HEK293 (cell line): ENCODE measurements at regions not wholly inside any gene's neighbourhood (a gene's known extent, or its start where the extent isn't known, plus 50 kb on each side); places are given as distances from the start of the nearest gene placed in this dataset.

Experiments used
- BCL11B ChIP-seq: fragments of 450-650 bp; formaldehyde crosslinking; IDR thresholded peaks from 2 replicates; pipeline ENCODE4 v1.5.1; 2016; ENCODE audit warnings: low read depth, missing biosample characterization, missing genetic modification characterization
- FEZF1 ChIP-seq: fragments of 450-650 bp; formaldehyde crosslinking; IDR thresholded peaks from 2 replicates; pipeline ENCODE4 v1.5.1; 2016; ENCODE audit warnings: missing biosample characterization, missing genetic modification characterization
- GFI1B ChIP-seq: fragments of 450-650 bp; formaldehyde crosslinking; IDR thresholded peaks from 2 replicates; pipeline ENCODE4 v1.5.1; 2016; ENCODE audit warnings: missing biosample characterization, missing genetic modification characterization
- GLIS1 ChIP-seq: fragments of 450-650 bp; formaldehyde crosslinking; IDR thresholded peaks from 2 replicates; pipeline ENCODE4 v1.5.1; 2016; ENCODE audit warnings: missing biosample characterization, missing genetic modification characterization
- HOXC10 ChIP-seq: sonication (generic); formaldehyde crosslinking; IDR thresholded peaks from 2 replicates; pipeline ENCODE4 v1.8.1; 2023; ENCODE audit warnings: mild to moderate bottlenecking, missing genetic modification reagents
- KLF16 ChIP-seq: fragments of 450-650 bp; formaldehyde crosslinking; IDR thresholded peaks from 2 replicates; pipeline ENCODE4 v1.5.1; 2017; ENCODE audit warnings: missing biosample characterization, missing genetic modification characterization
- KLF8 ChIP-seq: fragments of 450-650 bp; formaldehyde crosslinking; IDR thresholded peaks from 2 replicates; pipeline ENCODE4 v1.5.1; 2016; ENCODE audit warnings: missing biosample characterization, missing genetic modification characterization
- OSR2 ChIP-seq: fragments of 450-650 bp; formaldehyde crosslinking; IDR thresholded peaks from 2 replicates; pipeline ENCODE4 v1.5.1; 2016; ENCODE audit warnings: missing biosample characterization, missing genetic modification characterization
- SCRT2 ChIP-seq: fragments of 450-650 bp; formaldehyde crosslinking; IDR thresholded peaks from 2 replicates; pipeline ENCODE4 v1.5.1; 2016; ENCODE audit warnings: missing biosample characterization, missing genetic modification characterization
- SP2 ChIP-seq: fragments of 450-650 bp; formaldehyde crosslinking; IDR thresholded peaks from 2 replicates; pipeline ENCODE4 v1.5.1; 2016; ENCODE audit warnings: missing biosample characterization, missing genetic modification characterization
- WT1 ChIP-seq: fragments of 450-650 bp; formaldehyde crosslinking; IDR thresholded peaks from 2 replicates; pipeline ENCODE4 v1.5.1; 2016; ENCODE audit warnings: missing biosample characterization, missing genetic modification characterization
- ZBTB1 ChIP-seq: fragments of 450-650 bp; formaldehyde crosslinking; IDR thresholded peaks from 2 replicates; pipeline ENCODE4 v1.5.1; 2016; ENCODE audit warnings: missing biosample characterization, missing genetic modification characterization
- ZBTB20 ChIP-seq: fragments of 450-650 bp; formaldehyde crosslinking; IDR thresholded peaks from 2 replicates; pipeline ENCODE4 v1.5.1; 2016; ENCODE audit warnings: missing biosample characterization, missing genetic modification characterization
- ZBTB6 ChIP-seq: fragments of 450-650 bp; formaldehyde crosslinking; IDR thresholded peaks from 2 replicates; pipeline ENCODE4 v1.5.1; 2017; ENCODE audit warnings: missing biosample characterization, missing genetic modification characterization
- ZFP3 ChIP-seq: fragments of 450-650 bp; formaldehyde crosslinking; IDR thresholded peaks from 2 replicates; pipeline ENCODE4 v1.5.1; 2016; ENCODE audit warnings: low read depth, missing biosample characterization, missing genetic modification characterization
- ZIC2 ChIP-seq: fragments of 450-650 bp; formaldehyde crosslinking; IDR thresholded peaks from 2 replicates; pipeline ENCODE4 v1.5.1; 2016; ENCODE audit warnings: missing biosample characterization, missing genetic modification characterization
- ZNF133 ChIP-seq: fragments of 450-650 bp; formaldehyde crosslinking; IDR thresholded peaks from 2 replicates; pipeline ENCODE4 v1.5.1; 2016; ENCODE audit warnings: missing biosample characterization, missing genetic modification characterization
- ZNF169 ChIP-seq: fragments of 450-650 bp; formaldehyde crosslinking; IDR thresholded peaks from 2 replicates; pipeline ENCODE4 v1.5.1; 2016; ENCODE audit warnings: missing biosample characterization, missing genetic modification characterization
- ZNF19 ChIP-seq: fragments of 450-650 bp; formaldehyde crosslinking; IDR thresholded peaks from 2 replicates; pipeline ENCODE4; 2016; ENCODE audit warnings: missing biosample characterization, missing genetic modification characterization, low read depth
- ZNF23 ChIP-seq: fragments of 450-650 bp; formaldehyde crosslinking; IDR thresholded peaks from 2 replicates; pipeline ENCODE4 v1.5.1; 2016; ENCODE audit warnings: missing biosample characterization, missing genetic modification characterization, borderline replicate concordance
- ZNF274 ChIP-seq, 2 experiments: fragments of 200-500 bp in 1 of 2; fragments of 450-650 bp in 1 of 2; sonication (Bioruptor generic) in 1 of 2; formaldehyde crosslinking in 1 of 2; IDR thresholded peaks; 2 replicates each; pipeline versions ENCODE4 v1.5.1 to v1.6.1; 2014 to 2016; ENCODE audit warnings: borderline replicate concordance in 1 of 2, inconsistent platforms in 1 of 2, low read length in 1 of 2, missing biosample characterization in 1 of 2, missing genetic modification characterization in 1 of 2
- ZNF394 ChIP-seq: fragments of 450-650 bp; formaldehyde crosslinking; IDR thresholded peaks from 2 replicates; pipeline ENCODE4 v1.5.1; 2016; ENCODE audit warnings: missing biosample characterization, missing genetic modification characterization, mild to moderate bottlenecking, moderate library complexity, borderline replicate concordance
- ZNF404 ChIP-seq: fragments of 450-650 bp; formaldehyde crosslinking; IDR thresholded peaks from 2 replicates; pipeline ENCODE4 v1.5.1; 2017; ENCODE audit warnings: missing biosample characterization, missing genetic modification characterization
- ZNF416 ChIP-seq: fragments of 450-650 bp; formaldehyde crosslinking; IDR thresholded peaks from 2 replicates; pipeline ENCODE4 v1.5.1; 2016; ENCODE audit warnings: missing biosample characterization, missing genetic modification characterization
- ZNF433 ChIP-seq: fragments of 450-650 bp; formaldehyde crosslinking; IDR thresholded peaks from 2 replicates; pipeline ENCODE4 v1.5.1; 2016; ENCODE audit warnings: missing biosample characterization, missing genetic modification characterization, low read depth
- ZNF501 ChIP-seq: fragments of 450-650 bp; formaldehyde crosslinking; IDR thresholded peaks from 2 replicates; pipeline ENCODE4 v1.5.1; 2016; ENCODE audit warnings: missing biosample characterization, missing genetic modification characterization
- ZNF510 ChIP-seq: fragments of 450-650 bp; formaldehyde crosslinking; IDR thresholded peaks from 2 replicates; pipeline ENCODE4 v1.5.1; 2018; ENCODE audit warnings: mild to moderate bottlenecking, missing genetic modification characterization, missing biosample characterization; ENCODE audit not compliant: insufficient replicate concordance
- ZNF596 ChIP-seq: fragments of 450-650 bp; IDR thresholded peaks from 2 replicates; pipeline ENCODE4 v1.5.0; 2018; ENCODE audit warnings: missing biosample characterization, mild to moderate bottlenecking, missing genetic modification characterization, moderate library complexity
- ZNF623 ChIP-seq: fragments of 450-650 bp; formaldehyde crosslinking; IDR thresholded peaks from 2 replicates; pipeline ENCODE4 v1.5.1; 2016; ENCODE audit warnings: missing biosample characterization, missing genetic modification characterization
- ZNF658 ChIP-seq: fragments of 450-650 bp; formaldehyde crosslinking; IDR thresholded peaks from 2 replicates; pipeline ENCODE4; 2016; ENCODE audit warnings: missing biosample characterization, missing genetic modification characterization
- ZSCAN18 ChIP-seq: fragments of 450-650 bp; formaldehyde crosslinking; IDR thresholded peaks from 2 replicates; pipeline ENCODE4 v1.5.1; 2016; ENCODE audit warnings: missing biosample characterization, missing genetic modification characterization
- ZSCAN23 ChIP-seq: fragments of 450-650 bp; formaldehyde crosslinking; IDR thresholded peaks from 2 replicates; pipeline ENCODE4 v1.5.1; 2016; ENCODE audit warnings: missing biosample characterization, missing genetic modification characterization
- ZSCAN30 ChIP-seq: fragments of 450-650 bp; IDR thresholded peaks from 2 replicates; pipeline ENCODE4 v1.5.1; 2018; ENCODE audit warnings: missing biosample characterization, mild to moderate bottlenecking, missing genetic modification characterization, moderate library complexity
- TF ChIP-seq, protein P1 (sequence below): fragments of 450-650 bp; formaldehyde crosslinking; IDR thresholded peaks from 2 replicates; pipeline ENCODE4 v1.5.1; 2016; ENCODE audit warnings: missing biosample characterization, missing genetic modification characterization
- TF ChIP-seq, protein P2 (sequence below): fragments of 450-650 bp; formaldehyde crosslinking; IDR thresholded peaks from 2 replicates; pipeline ENCODE4 v1.5.1; 2016; ENCODE audit warnings: missing biosample characterization, missing genetic modification characterization

DNA sequence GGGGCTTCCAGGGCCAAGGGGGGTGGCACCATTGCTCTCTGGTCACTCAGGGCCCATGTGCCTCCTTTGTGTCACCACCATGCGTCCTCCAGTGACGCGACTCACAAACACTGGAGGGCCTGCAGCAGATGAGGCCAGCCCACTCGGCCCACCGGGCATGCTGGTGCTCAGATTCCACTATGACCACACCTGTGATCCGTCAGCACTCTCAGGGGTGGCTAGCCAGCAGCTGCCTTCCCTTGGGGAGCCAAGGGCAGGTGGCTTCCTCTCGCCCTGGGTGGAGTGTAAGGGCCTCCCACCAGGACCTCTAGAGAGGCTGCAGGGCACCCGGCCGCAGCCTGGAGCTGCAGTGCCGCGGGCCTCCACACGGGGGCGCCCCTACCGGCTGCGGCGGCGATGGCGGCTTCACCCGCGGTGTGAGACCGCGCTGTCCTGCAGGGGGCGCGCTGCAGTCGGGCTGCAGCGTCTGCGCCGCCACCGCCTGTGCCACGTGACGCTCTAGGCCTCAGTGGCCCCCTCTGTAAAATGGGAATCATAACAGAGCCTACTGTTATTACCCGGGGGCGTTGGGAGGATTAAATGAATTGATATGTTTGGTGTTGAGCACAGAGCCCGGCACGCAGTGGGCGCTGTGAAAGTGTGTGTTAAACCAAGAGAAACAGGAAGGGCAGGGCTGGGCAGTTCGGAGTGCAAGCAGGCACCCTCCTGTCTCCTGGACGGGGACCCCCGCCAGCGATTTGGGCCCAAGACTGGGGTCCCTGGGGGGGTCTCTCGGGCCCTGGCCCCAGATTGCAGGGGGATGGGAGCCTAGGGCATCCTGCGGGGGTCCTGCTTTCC lies 192.4 kb upstream of the GSE1 start (continued):
- no peak for TF ChIP-seq HOXC10 (CRISPR knock-in tag)
- TF ChIP-seq ZBTB6 (tag by site-specific recombination) = no peak
- TF ChIP-seq ZNF169 = no peak
- no peak for TF ChIP-seq ZNF501 (tag by site-specific recombination)
- TF ChIP-seq ZNF19 (tag by site-specific recombination) = no peak
- no peak for TF ChIP-seq ZNF404 (tag by site-specific recombination)
- TF ChIP-seq, protein P1, sequence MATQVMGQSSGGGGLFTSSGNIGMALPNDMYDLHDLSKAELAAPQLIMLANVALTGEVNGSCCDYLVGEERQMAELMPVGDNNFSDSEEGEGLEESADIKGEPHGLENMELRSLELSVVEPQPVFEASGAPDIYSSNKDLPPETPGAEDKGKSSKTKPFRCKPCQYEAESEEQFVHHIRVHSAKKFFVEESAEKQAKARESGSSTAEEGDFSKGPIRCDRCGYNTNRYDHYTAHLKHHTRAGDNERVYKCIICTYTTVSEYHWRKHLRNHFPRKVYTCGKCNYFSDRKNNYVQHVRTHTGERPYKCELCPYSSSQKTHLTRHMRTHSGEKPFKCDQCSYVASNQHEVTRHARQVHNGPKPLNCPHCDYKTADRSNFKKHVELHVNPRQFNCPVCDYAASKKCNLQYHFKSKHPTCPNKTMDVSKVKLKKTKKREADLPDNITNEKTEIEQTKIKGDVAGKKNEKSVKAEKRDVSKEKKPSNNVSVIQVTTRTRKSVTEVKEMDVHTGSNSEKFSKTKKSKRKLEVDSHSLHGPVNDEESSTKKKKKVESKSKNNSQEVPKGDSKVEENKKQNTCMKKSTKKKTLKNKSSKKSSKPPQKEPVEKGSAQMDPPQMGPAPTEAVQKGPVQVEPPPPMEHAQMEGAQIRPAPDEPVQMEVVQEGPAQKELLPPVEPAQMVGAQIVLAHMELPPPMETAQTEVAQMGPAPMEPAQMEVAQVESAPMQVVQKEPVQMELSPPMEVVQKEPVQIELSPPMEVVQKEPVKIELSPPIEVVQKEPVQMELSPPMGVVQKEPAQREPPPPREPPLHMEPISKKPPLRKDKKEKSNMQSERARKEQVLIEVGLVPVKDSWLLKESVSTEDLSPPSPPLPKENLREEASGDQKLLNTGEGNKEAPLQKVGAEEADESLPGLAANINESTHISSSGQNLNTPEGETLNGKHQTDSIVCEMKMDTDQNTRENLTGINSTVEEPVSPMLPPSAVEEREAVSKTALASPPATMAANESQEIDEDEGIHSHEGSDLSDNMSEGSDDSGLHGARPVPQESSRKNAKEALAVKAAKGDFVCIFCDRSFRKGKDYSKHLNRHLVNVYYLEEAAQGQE = no peak
- TF ChIP-seq ZNF274 (IDR thresholded peaks at IDR 0.05; ENCODE audit: low read length) = no peak
- no peak for TF ChIP-seq ZNF274 (tag by site-specific recombination; IDR thresholded peaks at IDR 0.05; ENCODE audit: borderline replicate concordance)
- TF ChIP-seq ZSCAN18 (tag by site-specific recombination) = 0 out of 2 replicates have a peak, but pooled peaks have one; percentile 54
- TF ChIP-seq WT1 (tag by site-specific recombination) = no peak
- peak; percentile 68 for TF ChIP-seq GLIS1
- no peak for TF ChIP-seq ZNF658 (tag by site-specific recombination)
- TF ChIP-seq, protein P2, sequence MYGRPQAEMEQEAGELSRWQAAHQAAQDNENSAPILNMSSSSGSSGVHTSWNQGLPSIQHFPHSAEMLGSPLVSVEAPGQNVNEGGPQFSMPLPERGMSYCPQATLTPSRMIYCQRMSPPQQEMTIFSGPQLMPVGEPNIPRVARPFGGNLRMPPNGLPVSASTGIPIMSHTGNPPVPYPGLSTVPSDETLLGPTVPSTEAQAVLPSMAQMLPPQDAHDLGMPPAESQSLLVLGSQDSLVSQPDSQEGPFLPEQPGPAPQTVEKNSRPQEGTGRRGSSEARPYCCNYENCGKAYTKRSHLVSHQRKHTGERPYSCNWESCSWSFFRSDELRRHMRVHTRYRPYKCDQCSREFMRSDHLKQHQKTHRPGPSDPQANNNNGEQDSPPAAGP = 0 out of 2 replicates have a peak, but pooled peaks have one; percentile 46
- no peak for TF ChIP-seq KLF16 (tag by site-specific recombination)
- TF ChIP-seq SCRT2 (tag by site-specific recombination) = 0 out of 2 replicates have a peak, but pooled peaks have one; percentile 22
- TF ChIP-seq GFI1B (tag by site-specific recombination) = no peak
- TF ChIP-seq SP2 (tag by site-specific recombination) = no peak
- no peak for TF ChIP-seq ZBTB20 (tag by site-specific recombination)
- TF ChIP-seq ZNF510 = no peak
- no peak for TF ChIP-seq ZNF433
- TF ChIP-seq ZNF133 = no peak
- TF ChIP-seq ZFP3 = no peak
- TF ChIP-seq ZSCAN30 = peak; percentile 98
- TF ChIP-seq ZNF23 (tag by site-specific recombination) = no peak
- TF ChIP-seq ZNF394 = no peak
- 0 out of 2 replicates have a peak, but pooled peaks have one; percentile 17 for TF ChIP-seq OSR2 (tag by site-specific recombination)
- no peak for TF ChIP-seq BCL11B
- 0 out of 2 replicates have a peak, but pooled peaks have one; percentile 16 for TF ChIP-seq ZNF623
- no peak for TF ChIP-seq ZNF596 (tag by site-specific recombination)
- no peak for TF ChIP-seq ZBTB1 (tag by site-specific recombination)
- peak; percentile 61 for TF ChIP-seq ZIC2 (tag by site-specific recombination)
- 0 out of 2 replicates have a peak, but pooled peaks have one; percentile 32 for TF ChIP-seq KLF8
- TF ChIP-seq ZNF416 (tag by site-specific recombination) = no peak
- TF ChIP-seq ZSCAN23 (tag by site-specific recombination) = no peak
- no peak for TF ChIP-seq FEZF1 (tag by site-specific recombination)
